GM23248 (cell line): ENCODE measurements at regions not wholly inside any gene's neighbourhood (a gene's known extent, or its start where the extent isn't known, plus 50 kb on each side); places are given as distances from the start of the nearest gene placed in this dataset.

ENCODE experiments used
- DNase-seq: peaks from one replicate; pipeline ENCODE4 v3.0.0-alpha.2; 2015
- H2AFZ ChIP-seq: fragments of 200-600 bp; sonication (generic); 2 replicates; pipeline ENCODE4 v1.6.1; 2016; ENCODE audit warnings: antibody characterized with exemption
- H3F3A ChIP-seq: fragments of 200-600 bp; sonication (generic); 2 replicates; pipeline ENCODE4 v1.6.1; 2016; ENCODE audit warnings: mild to moderate bottlenecking, antibody characterized with exemption, mixed run types; ENCODE audit not compliant: insufficient read depth
- H3K27ac ChIP-seq: fragments of 200-600 bp; sonication (generic); 2 replicates; pipeline ENCODE4 v1.5.1; 2016; ENCODE audit warnings: mild to moderate bottlenecking
- H3K27me3 ChIP-seq: fragments of 200-600 bp; sonication (generic); replicated peaks from 2 replicates; pipeline ENCODE4 v1.6.1; 2016; ENCODE audit warnings: mild to moderate bottlenecking; ENCODE audit not compliant: insufficient read depth
- H3K36me3 ChIP-seq: fragments of 200-600 bp; sonication (generic); 2 replicates; pipeline ENCODE4 v1.6.1; 2016; ENCODE audit warnings: low read depth, mild to moderate bottlenecking
- H3K4me1 ChIP-seq: fragments of 200-600 bp; sonication (generic); 2 replicates; pipeline ENCODE4 v1.6.1; 2016; ENCODE audit warnings: mild to moderate bottlenecking; ENCODE audit not compliant: insufficient read depth
- H3K4me2 ChIP-seq: fragments of 200-600 bp; sonication (generic); one replicate; pipeline ENCODE4 v1.6.1; 2016; ENCODE audit warnings: mild to moderate bottlenecking; ENCODE audit not compliant: unreplicated experiment
- H3K4me3 ChIP-seq: fragments of 200-600 bp; sonication (generic); 2 replicates; pipeline ENCODE4 v1.5.1; 2016; ENCODE audit warnings: mild to moderate bottlenecking
- H3K79me2 ChIP-seq: fragments of 200-600 bp; sonication (generic); 2 replicates; pipeline ENCODE4 v1.6.1; 2016; ENCODE audit warnings: mild to moderate bottlenecking; ENCODE audit not compliant: insufficient read depth
- H3K9ac ChIP-seq: fragments of 200-600 bp; sonication (generic); 2 replicates; pipeline ENCODE4 v1.6.1; 2016; ENCODE audit warnings: mild to moderate bottlenecking
- H3K9me2 ChIP-seq: fragments of 200-600 bp; sonication (generic); 2 replicates; pipeline ENCODE4 v1.6.1; 2016; ENCODE audit warnings: mixed run types, mild to moderate bottlenecking, moderate library complexity; ENCODE audit not compliant: insufficient read depth
- H3K9me3 ChIP-seq: fragments of 200-600 bp; sonication (generic); one replicate; pipeline ENCODE4 v1.6.1; 2017; ENCODE audit warnings: low read depth
- H4K20me1 ChIP-seq: fragments of 200-600 bp; sonication (generic); 2 replicates; pipeline ENCODE4 v1.6.0; 2016; ENCODE audit not compliant: insufficient read depth
- EZH2 ChIP-seq: fragments of 200-600 bp; sonication (generic); IDR thresholded peaks from 2 replicates; pipeline ENCODE4 v1.6.1; 2018; ENCODE audit warnings: antibody characterized with exemption, mild to moderate bottlenecking; ENCODE audit not compliant: insufficient read depth, poor library complexity, severe bottlenecking
- EZH2phosphoT487 ChIP-seq: fragments of 200-600 bp; sonication (generic); IDR thresholded peaks from 2 replicates; pipeline ENCODE4 v1.6.1; 2018; ENCODE audit warnings: antibody characterized with exemption, moderate library complexity, mild to moderate bottlenecking, low read depth; ENCODE audit not compliant: insufficient read depth
- WGBS, 2 experiments: methylation state at CpG; one replicate each; pipeline ENCODE4 v1.1.6; 2015 to 2017; ENCODE audit warnings: low lambda C conversion rate in 2 of 2, low coverage in 1 of 2; ENCODE audit errors: missing lambda C conversion rate in 2 of 2; 5-methylcytosine and 5-hydroxymethylcytosine counted together
- in situ Hi-C: fragments of 300-500 bp; cut with MboI; formaldehyde crosslinking; loops from 2 replicates; pipeline ENCODE4 v1.15.0; 2020

- Histone ChIP-seq H3K36me3 (no peaks in the 10 kb centered on the region), H4K20me1 (no peaks in the 10 kb centered on the region), H3K27me3 (no peaks in the 10 kb centered on the region), H3F3A (no peaks in the 10 kb centered on the region), H3K4me1 (no peaks in the 10 kb centered on the region), H3K4me2 (no peak overlapping the region), H3K27ac (no peak overlapping the region), H3K9me2 (no peaks in the 10 kb centered on the region), H3K9me3 (no peaks in the 10 kb centered on the region), H3K79me2 (no peaks in the 10 kb centered on the region), H2AFZ (no peak overlapping the region), H3K9ac (no peak overlapping the region), H3K4me3 (no peak overlapping the region)
- in situ Hi-C loops: no loop called here
- no peak for DNase-seq
- TF ChIP-seq EZH2phosphoT487: no peak
- no peak for TF ChIP-seq EZH2
- 86 to 89% methylated on average over 14 of the region's 14 CpGs for WGBS, 2 experiments
Observed at GRCh38 chr18:55950379-55951166, 362.6 kb upstream of the TCF4 start.

DNA sequence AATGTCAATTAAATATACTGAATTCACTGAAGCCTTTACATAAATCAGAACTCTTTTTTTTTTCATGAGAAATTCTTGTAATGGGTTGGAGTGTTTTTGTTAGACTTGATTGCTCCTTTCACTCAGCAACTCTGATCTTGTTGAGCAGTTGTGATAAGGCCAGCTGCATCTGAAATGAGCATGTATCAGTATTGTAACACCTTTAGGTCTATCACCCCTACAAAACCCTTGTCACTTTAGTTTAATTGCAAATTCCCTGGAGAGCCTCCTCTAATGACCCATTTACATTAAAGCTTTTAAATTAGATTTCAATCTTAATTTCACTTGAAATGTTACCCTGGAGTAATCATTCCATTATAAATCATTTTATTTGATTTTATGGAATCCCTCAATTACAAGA is 346.8 kb upstream of the TCF4 start:
- no peak for TF ChIP-seq EZH2phosphoT487
- TF ChIP-seq EZH2: no peak
- no peak overlapping the region for H2AFZ ChIP-seq
- H4K20me1 ChIP-seq: no peaks in the 10 kb centered on the region
- no peaks in the 10 kb centered on the region for H3K9me3 ChIP-seq
- no peak overlapping the region for H3K4me3 ChIP-seq
- H3K9ac ChIP-seq: no peak overlapping the region
- no peak overlapping the region for H3K4me2 ChIP-seq
- no peaks in the 10 kb centered on the region for H3F3A ChIP-seq
- in situ Hi-C loops: no loop called here
- H3K9me2 ChIP-seq: no peaks in the 10 kb centered on the region
- no peaks in the 10 kb centered on the region for H3K36me3 ChIP-seq
- H3K4me1 ChIP-seq: no peaks in the 10 kb centered on the region
- no peak overlapping the region for H3K27ac ChIP-seq
- no peaks in the 10 kb centered on the region for H3K27me3 ChIP-seq
- H3K79me2 ChIP-seq: no peaks in the 10 kb centered on the region
- DNase-seq: no peak

GRCh38 chr18:55932675-55933074 is 344.7 kb upstream of the TCF4 start:
- H3K27ac ChIP-seq: no peak overlapping the region
- in situ Hi-C loops: no loop called here
- TF ChIP-seq EZH2: no peak
- TF ChIP-seq EZH2phosphoT487: no peak
- peaks cover 9% of the 10 kb centered on the region for H3K4me1 ChIP-seq
- H3K27me3 ChIP-seq: no peaks in the 10 kb centered on the region
- H3F3A ChIP-seq: no peaks in the 10 kb centered on the region
- H3K36me3 ChIP-seq: no peaks in the 10 kb centered on the region
- WGBS, 2 experiments: 91 to 100% methylated on average over 1 of the region's 1 CpG
- H3K4me2 ChIP-seq: no peak overlapping the region
- no peak overlapping the region for H2AFZ ChIP-seq
- no peaks in the 10 kb centered on the region for H3K9me2 ChIP-seq
- no peaks in the 10 kb centered on the region for H3K9me3 ChIP-seq
- DNase-seq: no peak
- H4K20me1 ChIP-seq: no peaks in the 10 kb centered on the region
- no peak overlapping the region for H3K4me3 ChIP-seq
- H3K9ac ChIP-seq: no peak overlapping the region
- H3K79me2 ChIP-seq: no peaks in the 10 kb centered on the region

GRCh38 chr18:55927831-55928230 is 339.8 kb upstream of the TCF4 start:
- Histone ChIP-seq H3F3A (peaks cover 3% of the 10 kb centered on the region; the same call in 1 of the 2 replicates), H3K4me3 (no peak overlapping the region), H3K9me3 (no peaks in the 10 kb centered on the region), H3K27me3 (no peaks in the 10 kb centered on the region), H3K36me3 (no peaks in the 10 kb centered on the region), H2AFZ (no peak overlapping the region), H3K27ac (no peak overlapping the region), H3K4me1 (peaks cover 13% of the 10 kb centered on the region), H4K20me1 (no peaks in the 10 kb centered on the region), H3K4me2 (peak overlapping the region; percentile 45), H3K9me2 (no peaks in the 10 kb centered on the region), H3K79me2 (no peaks in the 10 kb centered on the region), H3K9ac (no peak overlapping the region)
- in situ Hi-C loops: no loop called here
- peak; percentile 76 for DNase-seq
- TF ChIP-seq EZH2phosphoT487 (peak; percentile 84), EZH2 (no peak)
- 1 to 4% methylated on average over 3 of the region's 3 CpGs for WGBS, 2 experiments
